DOHH2 (cell line): ENCODE measurements at regions not wholly inside any gene's neighbourhood (a gene's known extent, or its start where the extent isn't known, plus 50 kb on each side); places are given as distances from the start of the nearest gene placed in this dataset.

Source experiments
- CTCF ChIP-seq: fragments of 200-600 bp; sonication (generic); IDR thresholded peaks from one replicate; pipeline ENCODE4 v1.5.1; 2014; ENCODE audit warnings: antibody characterized with exemption, mild to moderate bottlenecking, low read depth, low read length; ENCODE audit not compliant: poor library complexity, severe bottlenecking
- EZH2phosphoT487 ChIP-seq: fragments of 200-600 bp; sonication (generic); IDR thresholded peaks from 2 replicates; pipeline ENCODE4 v1.6.1; 2017; ENCODE audit warnings: borderline replicate concordance, mild to moderate bottlenecking, antibody characterized with exemption, low read length, moderate library complexity, mixed read lengths

GRCh38 chr4:79224777-79225104, 101.1 kb downstream of the NAA11 start:
- TF ChIP-seq CTCF (no peak), EZH2phosphoT487 (no peak)
